Kidney tubule cell (primary cell): ENCODE measurements at regions not wholly inside any gene's neighbourhood (a gene's known extent, or its start where the extent isn't known, plus 50 kb on each side); places are given as distances from the start of the nearest gene placed in this dataset.
A peak's percentile ranks its signal among the peaks of the same experiment; 100 is the strongest.
"Not testable (repeated sequence)": the region's sequence is repeated elsewhere in the genome, so short reads cannot be mapped to it uniquely, and the experiment has no call there.

Experiments
- DNase-seq: peaks from one replicate; pipeline ENCODE4 v3.0.0-alpha.2; 2018; ENCODE audit warnings: low spot score

- no peak for DNase-seq
Observed at GRCh38 chr10:130351466-130352290, 215.5 kb downstream of the GLRX3 start.

- DNase-seq = no peak
Observed at GRCh38 chr10:130352291-130352645, 216.1 kb downstream of the GLRX3 start.

GRCh38 chr10:130353928-130354572 lies 217.9 kb downstream of the GLRX3 start:
- no peak for DNase-seq

- DNase-seq = no peak
Observed at GRCh38 chr10:130354573-130354954, 218.4 kb downstream of the GLRX3 start.

GRCh38 chr10:130354976-130355795 lies 219.0 kb downstream of the GLRX3 start:
- DNase-seq = no peak

GRCh38 chr10:130356429-130356828 lies 220.2 kb downstream of the GLRX3 start:
- not testable (repeated sequence) for DNase-seq

- DNase-seq = no peak
Observed at GRCh38 chr10:130357226-130357625, 221.0 kb downstream of the GLRX3 start.

- no peak for DNase-seq
Observed at GRCh38 chr10:130357951-130358350, 221.8 kb downstream of the GLRX3 start.

- DNase-seq = no peak
Observed at GRCh38 chr10:130358981-130359650, 222.9 kb downstream of the GLRX3 start.

GRCh38 chr10:130359711-130360110 lies 223.5 kb downstream of the GLRX3 start:
- no peak for DNase-seq

- DNase-seq = no peak
Observed at GRCh38 chr10:130360826-130361311, 224.7 kb downstream of the GLRX3 start.

- no peak for DNase-seq
Observed at GRCh38 chr10:130361351-130362105, 225.3 kb downstream of the GLRX3 start.

- DNase-seq = peak; percentile 28
Observed at GRCh38 chr10:130362308-130362761, 226.1 kb downstream of the GLRX3 start.

GRCh38 chr10:130363051-130363450 lies 226.9 kb downstream of the GLRX3 start:
- DNase-seq = no peak

- no peak for DNase-seq
Observed at GRCh38 chr10:130363899-130364445, 227.8 kb downstream of the GLRX3 start.

- DNase-seq = no peak
Observed at GRCh38 chr10:130364631-130365411, 228.6 kb downstream of the GLRX3 start.

GRCh38 chr10:130368761-130369560 lies 232.8 kb downstream of the GLRX3 start:
- DNase-seq = no peak

GRCh38 chr10:130369645-130370381 lies 233.6 kb downstream of the GLRX3 start:
- DNase-seq = no peak
